HL-60 (cell line): ENCODE measurements at regions not wholly inside any gene's neighbourhood (a gene's known extent, or its start where the extent isn't known, plus 50 kb on each side); places are given as distances from the start of the nearest gene placed in this dataset.

Experiments
- DNase-seq, 2 experiments: peaks; one replicate each; pipeline ENCODE4 v3.0.0-alpha.2; 2010 to 2020; ENCODE audit warnings: low read depth in 1 of 2, low spot score in 1 of 2
- H3K27ac ChIP-seq: fragments of 250-450 bp; sonication (Bioruptor Pico); replicated peaks from 2 replicates; pipeline ENCODE4 v1.5.1; 2020; ENCODE audit warnings: mild to moderate bottlenecking, moderate library complexity
- H3K27me3 ChIP-seq: fragments of 250-450 bp; sonication (Bioruptor Pico); 2 replicates; pipeline ENCODE4 v1.5.1; 2021; ENCODE audit warnings: mild to moderate bottlenecking, moderate library complexity; ENCODE audit not compliant: insufficient read depth, poor library complexity, severe bottlenecking
- H3K4me3 ChIP-seq: replicated peaks from 2 replicates; pipeline ENCODE4 v1.5.1; 2011; ENCODE audit warnings: mild to moderate bottlenecking, control low read depth, low read length; ENCODE audit not compliant: insufficient read depth
- GABPA ChIP-seq: IDR thresholded peaks from 2 replicates; pipeline ENCODE4 v1.6.1; 2012; ENCODE audit warnings: low read depth
- POLR2AphosphoS5 ChIP-seq: IDR thresholded peaks from 2 replicates; pipeline ENCODE4 v1.6.1; 2012; ENCODE audit warnings: low read depth
- SPI1 ChIP-seq: IDR thresholded peaks from 2 replicates; pipeline ENCODE4 v1.6.1; 2012; ENCODE audit warnings: low read depth, mild to moderate bottlenecking, borderline replicate concordance
- TF ChIP-seq, protein P1 (sequence below): IDR thresholded peaks from one replicate; pipeline ENCODE4 v1.5.1; 2011; ENCODE audit warnings: low read length, control low read depth, inconsistent platforms; ENCODE audit not compliant: insufficient read depth
- TF ChIP-seq, protein P2 (sequence below): IDR thresholded peaks from 2 replicates; pipeline ENCODE4 v1.6.1; 2012; ENCODE audit warnings: low read depth; ENCODE audit not compliant: insufficient replicate concordance

DNA sequence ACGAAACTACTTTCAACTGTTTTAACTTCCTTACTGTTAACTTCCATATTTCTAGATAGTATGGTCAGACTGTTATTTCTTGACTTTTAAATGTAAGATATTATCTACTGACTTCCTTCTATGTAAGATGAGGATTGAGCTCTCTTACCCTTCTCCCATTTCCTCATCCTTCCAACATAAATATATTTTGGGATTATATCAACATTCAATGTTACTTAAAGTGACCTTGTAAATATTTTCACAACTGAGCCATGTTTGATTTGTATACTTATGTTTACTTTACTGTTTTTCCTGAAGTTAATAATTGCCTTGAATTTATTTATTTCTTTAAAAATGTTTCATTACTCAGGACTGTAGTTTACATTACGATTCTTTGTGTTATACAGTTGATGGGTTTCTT lies 148.7 kb downstream of the ZIC5 start:
- no peak overlapping the region for H3K27ac ChIP-seq
- DNase-seq, result no peak
- no peak for TF ChIP-seq SPI1
- TF ChIP-seq, protein P1, sequence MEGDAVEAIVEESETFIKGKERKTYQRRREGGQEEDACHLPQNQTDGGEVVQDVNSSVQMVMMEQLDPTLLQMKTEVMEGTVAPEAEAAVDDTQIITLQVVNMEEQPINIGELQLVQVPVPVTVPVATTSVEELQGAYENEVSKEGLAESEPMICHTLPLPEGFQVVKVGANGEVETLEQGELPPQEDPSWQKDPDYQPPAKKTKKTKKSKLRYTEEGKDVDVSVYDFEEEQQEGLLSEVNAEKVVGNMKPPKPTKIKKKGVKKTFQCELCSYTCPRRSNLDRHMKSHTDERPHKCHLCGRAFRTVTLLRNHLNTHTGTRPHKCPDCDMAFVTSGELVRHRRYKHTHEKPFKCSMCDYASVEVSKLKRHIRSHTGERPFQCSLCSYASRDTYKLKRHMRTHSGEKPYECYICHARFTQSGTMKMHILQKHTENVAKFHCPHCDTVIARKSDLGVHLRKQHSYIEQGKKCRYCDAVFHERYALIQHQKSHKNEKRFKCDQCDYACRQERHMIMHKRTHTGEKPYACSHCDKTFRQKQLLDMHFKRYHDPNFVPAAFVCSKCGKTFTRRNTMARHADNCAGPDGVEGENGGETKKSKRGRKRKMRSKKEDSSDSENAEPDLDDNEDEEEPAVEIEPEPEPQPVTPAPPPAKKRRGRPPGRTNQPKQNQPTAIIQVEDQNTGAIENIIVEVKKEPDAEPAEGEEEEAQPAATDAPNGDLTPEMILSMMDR, result no peak
- TF ChIP-seq GABPA, result no peak
- TF ChIP-seq, protein P2, sequence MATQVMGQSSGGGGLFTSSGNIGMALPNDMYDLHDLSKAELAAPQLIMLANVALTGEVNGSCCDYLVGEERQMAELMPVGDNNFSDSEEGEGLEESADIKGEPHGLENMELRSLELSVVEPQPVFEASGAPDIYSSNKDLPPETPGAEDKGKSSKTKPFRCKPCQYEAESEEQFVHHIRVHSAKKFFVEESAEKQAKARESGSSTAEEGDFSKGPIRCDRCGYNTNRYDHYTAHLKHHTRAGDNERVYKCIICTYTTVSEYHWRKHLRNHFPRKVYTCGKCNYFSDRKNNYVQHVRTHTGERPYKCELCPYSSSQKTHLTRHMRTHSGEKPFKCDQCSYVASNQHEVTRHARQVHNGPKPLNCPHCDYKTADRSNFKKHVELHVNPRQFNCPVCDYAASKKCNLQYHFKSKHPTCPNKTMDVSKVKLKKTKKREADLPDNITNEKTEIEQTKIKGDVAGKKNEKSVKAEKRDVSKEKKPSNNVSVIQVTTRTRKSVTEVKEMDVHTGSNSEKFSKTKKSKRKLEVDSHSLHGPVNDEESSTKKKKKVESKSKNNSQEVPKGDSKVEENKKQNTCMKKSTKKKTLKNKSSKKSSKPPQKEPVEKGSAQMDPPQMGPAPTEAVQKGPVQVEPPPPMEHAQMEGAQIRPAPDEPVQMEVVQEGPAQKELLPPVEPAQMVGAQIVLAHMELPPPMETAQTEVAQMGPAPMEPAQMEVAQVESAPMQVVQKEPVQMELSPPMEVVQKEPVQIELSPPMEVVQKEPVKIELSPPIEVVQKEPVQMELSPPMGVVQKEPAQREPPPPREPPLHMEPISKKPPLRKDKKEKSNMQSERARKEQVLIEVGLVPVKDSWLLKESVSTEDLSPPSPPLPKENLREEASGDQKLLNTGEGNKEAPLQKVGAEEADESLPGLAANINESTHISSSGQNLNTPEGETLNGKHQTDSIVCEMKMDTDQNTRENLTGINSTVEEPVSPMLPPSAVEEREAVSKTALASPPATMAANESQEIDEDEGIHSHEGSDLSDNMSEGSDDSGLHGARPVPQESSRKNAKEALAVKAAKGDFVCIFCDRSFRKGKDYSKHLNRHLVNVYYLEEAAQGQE, result no peak
- no peak for TF ChIP-seq POLR2AphosphoS5
- no peaks in the 10 kb centered on the region for H3K27me3 ChIP-seq
- no peak overlapping the region for H3K4me3 ChIP-seq

DNA sequence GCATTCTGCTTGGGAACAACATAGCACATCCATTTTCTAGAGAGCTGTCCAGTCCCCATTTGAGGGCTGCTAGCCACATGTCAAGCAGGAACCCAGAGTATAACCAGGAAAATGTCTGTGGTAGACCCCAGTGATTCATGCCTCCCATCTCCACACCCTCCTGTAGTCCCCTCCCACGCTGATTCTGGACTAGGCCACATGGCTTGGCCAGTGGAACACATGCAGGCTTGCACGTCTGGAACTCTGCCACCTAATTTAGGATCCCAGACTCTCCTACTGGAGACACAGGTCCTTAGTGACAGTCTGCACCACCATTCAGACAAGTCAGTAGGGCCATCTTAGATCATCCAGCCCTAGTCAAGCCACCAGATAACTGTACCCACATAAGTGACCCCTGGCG lies 149.8 kb downstream of the ZIC5 start:
- Histone ChIP-seq H3K27me3 (no peaks in the 10 kb centered on the region), H3K27ac (no peak overlapping the region), H3K4me3 (no peak overlapping the region)
- no peak for DNase-seq
- TF ChIP-seq POLR2AphosphoS5 (no peak), SPI1 (no peak), GABPA (no peak)
- TF ChIP-seq, protein P2, result no peak
- TF ChIP-seq, protein P1, result no peak

DNA sequence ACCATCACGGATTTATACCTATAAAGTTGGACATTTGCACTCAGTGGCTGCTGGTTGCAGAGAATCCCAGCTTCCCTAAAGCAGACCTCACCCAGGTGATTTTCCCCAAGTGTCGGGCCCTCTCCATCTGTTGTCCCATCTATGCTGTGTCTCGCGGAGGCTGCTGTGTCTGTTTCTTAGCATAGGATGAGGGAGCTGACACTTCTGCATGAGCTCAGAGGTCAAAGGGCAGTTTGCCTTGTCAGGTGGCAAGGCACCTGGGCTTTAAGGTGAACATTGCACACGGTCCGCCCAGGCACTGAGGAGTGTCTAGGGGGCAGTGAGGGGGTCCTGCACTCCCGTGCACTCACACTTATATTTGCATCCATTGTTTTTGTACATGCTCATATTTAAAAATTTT lies 151.6 kb downstream of the ZIC5 start:
- no peak overlapping the region for H3K4me3 ChIP-seq
- TF ChIP-seq, protein P2, result no peak
- TF ChIP-seq, protein P1, result no peak
- TF ChIP-seq SPI1 (no peak), POLR2AphosphoS5 (no peak), GABPA (no peak)
- H3K27me3 ChIP-seq, result no peaks in the 10 kb centered on the region
- no peak for DNase-seq
- H3K27ac ChIP-seq, result no peak overlapping the region
